Peyer's patch (tissue), 4 donors: ENCODE measurements at regions not wholly inside any gene's neighbourhood (a gene's known extent, or its start where the extent isn't known, plus 50 kb on each side); places are given as distances from the start of the nearest gene placed in this dataset.

ENCODE experiments used
- DNase-seq, 3 donors: peaks; one replicate each; pipeline ENCODE4 v3.0.0-alpha.2; 2017 to 2019
- H3K27ac ChIP-seq, 4 donors: fragments of 200-600 bp; sonication (generic); one replicate each; pipeline ENCODE4 v1.5.1; 2016 to 2019
- H3K27me3 ChIP-seq, 2 donors: fragments of 200-600 bp; sonication (generic); one replicate each; pipeline ENCODE4 v1.5.1; 2019
- H3K36me3 ChIP-seq, 3 donors: fragments of 200-600 bp; sonication (generic); one replicate each; pipeline ENCODE4 v1.5.1; 2016 to 2019
- H3K4me1 ChIP-seq, 4 donors: fragments of 200-600 bp; sonication (generic); one replicate each; pipeline ENCODE4 v1.5.1; 2016 to 2019
- H3K4me3 ChIP-seq, 4 donors: fragments of 200-600 bp; sonication (generic); 1 replicate in 3 of 4; 2 replicates in 1 of 4; pipeline ENCODE4 v1.5.1; 2016 to 2019; ENCODE audit warnings: mild to moderate bottlenecking in 1 of 4
- H3K9me3 ChIP-seq, 4 donors: fragments of 200-600 bp; sonication (generic); one replicate each; pipeline ENCODE4 v1.5.1; 2016 to 2019; ENCODE audit warnings: mild to moderate bottlenecking in 1 of 4
- POLR2A ChIP-seq, 2 donors: fragments of 450-650 bp; IDR thresholded peaks; one replicate each; pipeline ENCODE4 v1.5.1; 2017; ENCODE audit warnings: antibody characterized with exemption in 2 of 2, mild to moderate bottlenecking in 2 of 2, moderate library complexity in 2 of 2
- TF ChIP-seq, protein P1 (sequence below), 6 experiments: fragments of 450-650 bp in 4 of 6; fragments of 200-600 bp in 2 of 6; sonication (generic) in 1 of 6; IDR thresholded peaks; one replicate each; pipeline ENCODE4 v1.5.1; 2017 to 2019; ENCODE audit warnings: antibody characterized with exemption in 6 of 6, mild to moderate bottlenecking in 3 of 6, moderate library complexity in 1 of 6

DNA sequence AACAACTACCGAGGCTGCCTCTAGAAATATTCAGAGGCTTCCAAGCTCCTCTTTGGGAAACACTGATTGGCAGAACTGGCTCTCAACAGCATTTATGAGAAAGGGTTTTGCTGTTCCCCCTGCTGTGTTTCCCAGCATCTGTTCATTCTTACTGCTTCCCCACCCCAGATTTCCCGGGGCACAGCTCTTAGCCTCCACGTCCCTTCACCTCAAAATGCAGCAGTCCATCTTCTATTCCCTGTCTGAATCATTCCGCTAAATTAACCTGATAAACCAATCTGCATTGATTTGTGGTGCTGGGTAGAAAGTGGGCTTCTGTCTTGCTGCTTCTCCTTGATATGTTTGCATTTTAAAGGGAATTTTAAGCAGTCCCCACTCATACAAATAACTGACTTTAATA lies 67.4 kb downstream of the PLK2 start:
- H3K4me1 ChIP-seq, result no peaks in the 10 kb centered on the region
- no peak for TF ChIP-seq POLR2A (IDR thresholded peaks at IDR 0.05)
- TF ChIP-seq, protein P1, sequence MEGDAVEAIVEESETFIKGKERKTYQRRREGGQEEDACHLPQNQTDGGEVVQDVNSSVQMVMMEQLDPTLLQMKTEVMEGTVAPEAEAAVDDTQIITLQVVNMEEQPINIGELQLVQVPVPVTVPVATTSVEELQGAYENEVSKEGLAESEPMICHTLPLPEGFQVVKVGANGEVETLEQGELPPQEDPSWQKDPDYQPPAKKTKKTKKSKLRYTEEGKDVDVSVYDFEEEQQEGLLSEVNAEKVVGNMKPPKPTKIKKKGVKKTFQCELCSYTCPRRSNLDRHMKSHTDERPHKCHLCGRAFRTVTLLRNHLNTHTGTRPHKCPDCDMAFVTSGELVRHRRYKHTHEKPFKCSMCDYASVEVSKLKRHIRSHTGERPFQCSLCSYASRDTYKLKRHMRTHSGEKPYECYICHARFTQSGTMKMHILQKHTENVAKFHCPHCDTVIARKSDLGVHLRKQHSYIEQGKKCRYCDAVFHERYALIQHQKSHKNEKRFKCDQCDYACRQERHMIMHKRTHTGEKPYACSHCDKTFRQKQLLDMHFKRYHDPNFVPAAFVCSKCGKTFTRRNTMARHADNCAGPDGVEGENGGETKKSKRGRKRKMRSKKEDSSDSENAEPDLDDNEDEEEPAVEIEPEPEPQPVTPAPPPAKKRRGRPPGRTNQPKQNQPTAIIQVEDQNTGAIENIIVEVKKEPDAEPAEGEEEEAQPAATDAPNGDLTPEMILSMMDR (IDR thresholded peaks at IDR 0.05), result no peak
- no peak overlapping the region for H3K4me3 ChIP-seq
- no peaks in the 10 kb centered on the region for H3K9me3 ChIP-seq
- H3K36me3 ChIP-seq, result no peaks in the 10 kb centered on the region
- no peak for DNase-seq
- no peak overlapping the region for H3K27ac ChIP-seq
- no peaks in the 10 kb centered on the region for H3K27me3 ChIP-seq

DNA sequence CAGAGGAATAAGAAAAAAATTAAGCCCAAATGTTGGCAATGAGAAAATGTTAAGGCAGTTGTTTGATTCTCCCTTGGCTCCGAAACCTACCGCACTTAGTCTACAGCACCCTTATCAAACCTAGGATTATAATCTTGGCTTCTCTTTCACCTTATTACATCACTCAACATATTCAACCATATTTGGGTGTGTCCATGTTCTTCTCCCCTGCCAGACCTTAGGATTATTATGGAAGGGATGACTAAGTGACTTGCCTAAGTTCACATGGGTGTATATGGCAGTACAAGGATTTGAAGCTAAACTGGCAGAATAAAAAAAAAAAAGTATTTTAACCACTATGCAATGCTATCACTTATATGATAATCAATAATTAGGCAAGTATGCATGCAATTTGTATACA lies 76.4 kb downstream of the PLK2 start:
- Histone ChIP-seq H3K36me3 (no peaks in the 10 kb centered on the region), H3K27ac (no peak overlapping the region), H3K4me3 (no peak overlapping the region), H3K4me1 (no peaks in the 10 kb centered on the region), H3K9me3 (no peaks in the 10 kb centered on the region), H3K27me3 (no peaks in the 10 kb centered on the region)
- TF ChIP-seq POLR2A (IDR thresholded peaks at IDR 0.05), result no peak
- TF ChIP-seq, protein P1 (IDR thresholded peaks at IDR 0.05), result no peak
- no peak for DNase-seq

DNA sequence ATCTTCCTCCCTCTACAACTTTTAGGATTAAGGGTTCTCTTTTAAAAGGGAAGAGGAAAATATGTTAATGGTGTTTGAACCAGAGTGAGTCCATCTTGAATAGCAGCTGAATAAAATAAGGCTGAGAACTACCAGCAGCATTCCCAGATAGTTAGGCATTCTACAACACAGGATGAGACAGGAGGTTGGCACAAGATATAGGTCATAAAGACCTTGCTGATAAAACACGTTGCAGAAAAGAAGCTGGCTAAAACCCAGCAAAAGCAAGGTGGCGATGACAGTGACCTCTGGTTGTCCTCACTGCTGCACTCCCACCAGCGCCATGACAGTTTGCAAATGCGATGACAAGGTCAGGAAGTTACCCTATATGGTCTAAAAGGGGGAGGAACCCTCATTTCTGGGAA lies 77.8 kb downstream of the PLK2 start:
- Histone ChIP-seq H3K4me3 (no peak overlapping the region), H3K27ac (no peak overlapping the region), H3K36me3 (no peaks in the 10 kb centered on the region), H3K9me3 (no peaks in the 10 kb centered on the region), H3K4me1 (no peaks in the 10 kb centered on the region), H3K27me3 (no peaks in the 10 kb centered on the region)
- TF ChIP-seq, protein P1 (IDR thresholded peaks at IDR 0.05), result no peak
- no peak for TF ChIP-seq POLR2A (IDR thresholded peaks at IDR 0.05)
- no peak for DNase-seq

DNA sequence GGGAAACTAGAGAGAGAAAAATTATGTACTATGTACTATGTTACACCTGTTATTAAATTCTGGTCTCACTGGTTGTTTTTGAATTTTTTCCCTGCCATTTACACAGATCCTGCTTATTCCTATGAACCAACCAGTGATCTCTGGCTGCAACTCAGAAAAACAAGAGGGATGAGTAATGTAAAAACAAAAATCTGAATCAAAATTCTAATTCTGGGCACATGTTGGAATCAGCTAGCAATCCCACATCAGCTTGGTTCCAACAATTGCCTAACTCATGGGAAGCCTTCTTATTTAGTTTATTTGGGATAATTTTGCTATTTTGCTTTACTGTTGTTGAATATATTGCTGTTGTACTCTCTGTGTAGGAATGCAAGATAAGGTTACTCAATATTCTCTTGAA lies 78.3 kb downstream of the PLK2 start:
- Histone ChIP-seq H3K36me3 (no peaks in the 10 kb centered on the region), H3K27me3 (no peaks in the 10 kb centered on the region), H3K27ac (no peak overlapping the region), H3K4me1 (no peaks in the 10 kb centered on the region), H3K9me3 (no peaks in the 10 kb centered on the region), H3K4me3 (no peak overlapping the region)
- no peak for DNase-seq
- TF ChIP-seq, protein P1 (IDR thresholded peaks at IDR 0.05), result no peak
- no peak for TF ChIP-seq POLR2A (IDR thresholded peaks at IDR 0.05)

DNA sequence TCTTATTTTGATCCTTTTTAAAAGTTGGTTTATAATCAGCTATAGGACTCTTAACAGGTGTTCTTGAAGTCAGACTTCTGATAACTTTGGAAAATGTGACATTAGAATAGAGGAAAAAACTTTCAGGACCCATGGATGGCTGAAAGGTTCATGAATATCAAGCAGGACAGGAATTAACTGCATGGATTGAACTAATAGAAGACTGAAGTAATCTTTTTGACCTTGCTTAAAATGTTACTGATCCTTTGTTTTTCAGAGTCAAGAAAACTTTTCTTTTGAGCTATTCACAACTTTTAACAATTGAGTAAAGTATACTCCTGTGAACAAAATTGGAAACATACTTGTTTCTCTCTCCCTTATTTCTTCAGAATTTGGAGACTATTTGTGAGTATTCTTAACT lies 79.2 kb downstream of the PLK2 start:
- H3K27me3 ChIP-seq, result no peaks in the 10 kb centered on the region
- DNase-seq, result no peak
- no peak overlapping the region for H3K4me3 ChIP-seq
- H3K27ac ChIP-seq, result no peak overlapping the region
- H3K36me3 ChIP-seq, result no peaks in the 10 kb centered on the region
- TF ChIP-seq POLR2A (IDR thresholded peaks at IDR 0.05), result no peak
- TF ChIP-seq, protein P1 (IDR thresholded peaks at IDR 0.05), result no peak
- no peaks in the 10 kb centered on the region for H3K9me3 ChIP-seq
- no peaks in the 10 kb centered on the region for H3K4me1 ChIP-seq
